ENCODE measurements at regions not wholly inside any gene's neighbourhood (a gene's known extent, or its start where the extent isn't known, plus 50 kb on each side); places are given as distances from the start of the nearest gene placed in this dataset.

DNA sequence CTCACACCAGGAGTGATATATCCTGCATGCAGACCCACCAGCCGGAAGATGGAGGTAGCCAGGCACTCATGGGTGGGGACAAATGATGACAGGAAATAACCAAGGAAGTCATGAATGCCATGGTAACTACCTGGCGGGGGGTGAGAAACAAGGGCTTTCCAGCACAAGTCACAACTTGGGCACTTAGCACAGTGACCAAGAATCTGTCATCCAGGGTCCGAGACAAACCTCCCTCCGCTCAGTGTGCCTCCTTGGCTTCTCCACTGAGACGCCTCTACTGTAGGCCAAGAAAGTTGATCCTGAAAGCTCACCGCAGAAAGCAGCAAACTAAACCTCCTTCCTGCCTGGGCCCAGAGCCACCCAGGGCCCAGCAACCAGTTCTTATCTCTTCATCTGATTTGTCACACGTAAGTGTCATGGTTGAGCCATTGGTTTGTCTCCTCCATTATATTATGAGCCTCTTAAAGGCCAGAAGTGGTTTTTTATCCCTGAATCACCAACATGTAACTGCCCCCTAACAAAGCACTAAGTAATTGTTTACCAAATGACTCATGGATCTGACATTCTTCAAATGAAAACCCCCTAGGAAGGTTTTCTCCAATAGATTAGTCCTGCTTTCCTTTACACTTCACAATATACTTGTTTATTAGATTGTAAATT lies 84.3 kb upstream of the TAB2 start:
- ChIA-PET CTCF (no interaction called here), POLR2A (no interaction called here)
- peak; percentile 49 for DNase-seq (ENCODE audit: extremely low spot score)
- TF ChIP-seq, protein P1, sequence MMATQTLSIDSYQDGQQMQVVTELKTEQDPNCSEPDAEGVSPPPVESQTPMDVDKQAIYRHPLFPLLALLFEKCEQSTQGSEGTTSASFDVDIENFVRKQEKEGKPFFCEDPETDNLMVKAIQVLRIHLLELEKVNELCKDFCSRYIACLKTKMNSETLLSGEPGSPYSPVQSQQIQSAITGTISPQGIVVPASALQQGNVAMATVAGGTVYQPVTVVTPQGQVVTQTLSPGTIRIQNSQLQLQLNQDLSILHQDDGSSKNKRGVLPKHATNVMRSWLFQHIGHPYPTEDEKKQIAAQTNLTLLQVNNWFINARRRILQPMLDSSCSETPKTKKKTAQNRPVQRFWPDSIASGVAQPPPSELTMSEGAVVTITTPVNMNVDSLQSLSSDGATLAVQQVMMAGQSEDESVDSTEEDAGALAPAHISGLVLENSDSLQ (IDR thresholded peaks at IDR 0.05), result no peak
- TF ChIP-seq FOXA1 (IDR thresholded peaks at IDR 0.05) (no peak), HDGF (IDR thresholded peaks at IDR 0.05; ENCODE audit: borderline replicate concordance) (no peak), ARNT (IDR thresholded peaks at IDR 0.05) (no peak), L3MBTL2 (conservative IDR thresholded peaks at IDR 0.05) (no peak)

DNA sequence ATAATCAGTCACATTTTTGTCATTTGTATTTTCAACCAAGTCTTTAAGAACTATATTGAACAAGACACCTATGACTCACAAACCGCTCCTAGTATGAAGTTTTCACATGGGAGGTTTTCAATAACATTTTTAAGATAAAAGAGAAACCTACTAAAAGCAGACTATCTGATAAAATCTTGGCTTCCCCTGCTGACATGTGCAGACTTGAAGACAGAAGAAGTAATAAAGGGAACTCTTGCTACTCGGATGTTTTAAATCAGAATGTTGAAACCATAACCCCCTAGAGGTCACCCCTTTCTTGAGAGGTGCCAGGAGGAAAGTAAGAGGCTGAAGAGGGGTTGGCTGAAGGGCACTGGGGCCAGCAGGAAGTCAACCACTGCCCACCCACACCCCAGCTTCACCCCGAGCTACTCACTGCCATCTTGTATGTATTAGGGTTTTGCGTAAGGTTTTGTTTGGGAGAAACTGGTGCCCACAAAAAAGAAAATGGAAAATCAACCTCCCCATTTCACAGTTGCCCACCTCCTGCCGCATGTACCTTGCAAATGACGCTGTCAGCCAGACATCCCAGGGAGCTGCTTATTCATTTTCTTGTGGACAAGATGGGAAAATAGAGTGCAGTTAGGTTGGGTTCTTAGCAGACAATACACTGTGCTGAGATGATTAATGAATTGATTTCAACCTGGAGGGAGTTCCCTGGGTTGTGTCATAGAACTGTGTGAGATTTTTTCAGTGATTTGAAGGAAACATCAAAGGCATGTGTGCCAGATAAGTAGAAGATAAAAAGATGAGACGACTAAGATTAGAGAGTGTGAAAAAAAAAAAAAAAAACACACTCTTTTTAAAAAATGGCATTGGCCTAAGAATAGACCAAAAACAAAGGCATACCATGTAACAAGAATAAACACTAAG lies 83.2 kb upstream of the TAB2 start:
- no peak for DNase-seq (ENCODE audit: extremely low spot score)
- ChIA-PET CTCF (no interaction called here), POLR2A (no interaction called here)
- TF ChIP-seq SUZ12 (IDR thresholded peaks at IDR 0.05), result no peak
- no peak for TF ChIP-seq CTBP1 (IDR thresholded peaks at IDR 0.05; ENCODE audit: borderline replicate concordance)
- no peak for TF ChIP-seq FOXK2 (IDR thresholded peaks at IDR 0.05)
- TF ChIP-seq, protein P1 (IDR thresholded peaks at IDR 0.05), result 0 out of 2 replicates have a peak, but pooled peaks have one; percentile 21
- TF ChIP-seq L3MBTL2 (conservative IDR thresholded peaks at IDR 0.05), result peak; percentile 29; the same call in 1 of the 2 replicates
- 0 out of 2 replicates have a peak, but pooled peaks have one; percentile 42 for TF ChIP-seq ZNF384 (IDR thresholded peaks at IDR 0.05)

DNA sequence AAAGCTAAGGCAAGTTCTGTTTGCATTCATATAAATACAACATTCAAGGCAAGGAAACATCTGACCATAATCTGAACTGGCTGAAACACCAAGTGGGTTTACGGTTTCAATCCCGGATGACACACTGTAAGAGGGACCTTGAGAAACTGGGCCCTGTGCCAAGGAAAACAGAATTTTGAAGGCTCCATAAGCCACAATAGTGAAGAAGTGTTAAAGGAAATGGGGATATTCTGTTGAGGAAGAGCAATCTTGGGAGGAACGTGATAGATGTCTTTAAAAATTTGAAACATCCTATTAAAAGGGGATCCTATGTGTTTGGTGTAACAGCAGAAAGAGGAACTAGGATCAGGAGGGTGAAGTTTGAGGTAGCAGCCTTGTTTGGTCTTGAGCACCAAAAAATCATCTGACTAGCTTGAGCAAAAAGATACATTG lies 82.4 kb upstream of the TAB2 start:
- ChIA-PET POLR2A (no interaction called here), CTCF (no interaction called here)
- peak; percentile 69 for DNase-seq (ENCODE audit: extremely low spot score)
- no peak for TF ChIP-seq NFRKB (IDR thresholded peaks at IDR 0.05)
- no peak for TF ChIP-seq SP1 (IDR thresholded peaks at IDR 0.05)
- no peak for TF ChIP-seq ELF4 (IDR thresholded peaks at IDR 0.05)
- no peak for TF ChIP-seq FOXM1 (IDR thresholded peaks at IDR 0.05; ENCODE audit: borderline replicate concordance)
- no peak for TF ChIP-seq FOXA1 (IDR thresholded peaks at IDR 0.05)
- TF ChIP-seq FOXK2 (IDR thresholded peaks at IDR 0.05), result no peak
- no peak for TF ChIP-seq SUZ12 (IDR thresholded peaks at IDR 0.05)
- TF ChIP-seq, protein P1 (IDR thresholded peaks at IDR 0.05), result no peak
- no peak for TF ChIP-seq HDGF (IDR thresholded peaks at IDR 0.05; ENCODE audit: borderline replicate concordance)
- no peak for TF ChIP-seq ARNT (IDR thresholded peaks at IDR 0.05)
- TF ChIP-seq BHLHE40 (IDR thresholded peaks at IDR 0.05; ENCODE audit: borderline replicate concordance), result no peak

DNA sequence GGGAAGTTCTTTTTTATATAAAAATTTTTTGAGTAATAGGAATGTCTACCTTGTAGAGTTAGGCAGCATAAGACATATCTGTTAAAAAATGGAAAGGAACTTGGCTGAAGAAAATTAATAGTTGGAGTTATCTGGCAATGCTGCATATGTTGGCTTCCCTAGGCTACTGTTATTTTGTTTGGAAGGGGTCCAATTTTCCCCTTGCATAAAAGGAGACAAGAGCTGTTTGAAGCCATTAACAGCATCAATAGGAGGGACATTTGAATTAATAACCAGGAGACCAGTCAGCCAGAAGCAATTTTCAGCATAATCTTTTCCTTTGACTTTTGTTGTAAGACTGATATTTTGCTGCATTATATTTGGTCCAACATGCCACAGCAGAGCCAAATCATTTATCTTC lies 80.9 kb upstream of the TAB2 start:
- POLR2A ChIA-PET, result no interaction called here
- no peak for DNase-seq (ENCODE audit: extremely low spot score)
- TF ChIP-seq LEF1 (IDR thresholded peaks at IDR 0.05; ENCODE audit: borderline replicate concordance) (no peak), TARDBP (IDR thresholded peaks at IDR 0.05) (no peak), ELF4 (IDR thresholded peaks at IDR 0.05) (no peak)
- CTCF ChIA-PET, result no interaction called here

DNA sequence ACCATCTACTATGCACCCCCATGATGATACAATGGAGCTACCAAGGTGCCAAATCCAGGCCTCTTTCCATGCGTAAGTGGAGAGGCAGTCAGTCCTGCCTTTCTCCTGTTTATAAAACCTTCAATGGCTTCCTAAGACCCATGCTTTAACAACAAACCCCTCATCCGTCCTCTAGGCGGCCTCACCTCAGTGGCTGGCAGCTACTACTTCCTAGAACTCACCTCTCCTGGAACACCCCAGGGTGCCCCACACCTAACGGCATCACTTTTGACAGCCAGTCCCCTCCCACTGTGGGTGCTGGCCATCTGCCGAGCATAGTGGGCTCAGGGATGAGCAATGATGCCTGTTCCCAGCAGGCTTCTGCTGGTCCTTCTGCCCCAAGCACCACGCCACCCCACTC lies 80.0 kb upstream of the TAB2 start:
- POLR2A ChIA-PET, result no interaction called here
- TF ChIP-seq BHLHE40 (IDR thresholded peaks at IDR 0.05; ENCODE audit: borderline replicate concordance) (no peak), FOXM1 (IDR thresholded peaks at IDR 0.05; ENCODE audit: borderline replicate concordance) (no peak), HDGF (IDR thresholded peaks at IDR 0.05; ENCODE audit: borderline replicate concordance) (no peak), ZNF384 (IDR thresholded peaks at IDR 0.05) (no peak), ARNT (IDR thresholded peaks at IDR 0.05) (no peak), NFRKB (IDR thresholded peaks at IDR 0.05) (no peak), SP1 (IDR thresholded peaks at IDR 0.05) (no peak), LEF1 (IDR thresholded peaks at IDR 0.05; ENCODE audit: borderline replicate concordance) (no peak), FOXK2 (IDR thresholded peaks at IDR 0.05) (no peak)
- TF ChIP-seq, protein P1 (IDR thresholded peaks at IDR 0.05), result no peak
- CTCF ChIA-PET, result interaction anchor here (0.6 kb wide), 1 partner anchor 25 kb away, joined by 8 read pairs; no protein-coding TSS in a partner anchor
- no peak for DNase-seq (ENCODE audit: extremely low spot score)

DNA sequence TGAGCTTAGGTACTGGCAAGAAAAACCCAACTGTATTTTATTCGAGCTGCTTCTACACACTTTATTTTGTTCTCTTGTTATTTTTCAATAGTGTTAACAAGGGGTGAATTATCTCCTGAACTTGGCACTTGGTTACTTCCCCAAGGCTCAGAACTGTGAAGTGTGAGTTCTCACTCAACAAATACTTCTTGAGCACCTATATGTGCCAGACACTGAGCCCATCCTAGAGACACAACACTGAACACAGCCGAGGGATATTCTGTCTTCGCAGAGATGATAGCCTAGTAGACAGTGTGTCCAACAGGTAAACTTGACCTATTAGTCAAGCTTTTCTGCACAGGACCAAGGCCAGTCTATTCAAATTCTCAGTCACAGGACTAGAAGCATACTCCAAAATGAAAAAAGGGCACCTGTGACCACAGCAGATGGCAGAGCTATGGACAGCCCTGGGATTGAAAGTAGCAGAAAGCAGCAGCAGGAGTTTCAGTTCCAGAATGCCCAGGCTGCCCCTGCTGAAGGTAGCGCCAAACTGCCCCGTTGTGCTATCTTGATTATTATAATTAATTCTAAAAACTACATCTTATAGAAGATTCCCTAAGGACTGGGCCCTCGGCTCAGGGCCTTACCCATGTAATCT lies 77.8 kb upstream of the TAB2 start:
- TF ChIP-seq, protein P1 (IDR thresholded peaks at IDR 0.05), result no peak
- TF ChIP-seq FOXK2 (IDR thresholded peaks at IDR 0.05) (no peak), FOXA1 (IDR thresholded peaks at IDR 0.05) (no peak), BHLHE40 (IDR thresholded peaks at IDR 0.05; ENCODE audit: borderline replicate concordance) (no peak), CTBP1 (IDR thresholded peaks at IDR 0.05; ENCODE audit: borderline replicate concordance) (no peak), ELF4 (IDR thresholded peaks at IDR 0.05) (no peak), LEF1 (IDR thresholded peaks at IDR 0.05; ENCODE audit: borderline replicate concordance) (no peak)
- CTCF ChIA-PET, result no interaction called here
- POLR2A ChIA-PET, result no interaction called here
- no peak for DNase-seq (ENCODE audit: extremely low spot score)
